ENCODE measurements at regions not wholly inside any gene's neighbourhood (a gene's known extent, or its start where the extent isn't known, plus 50 kb on each side); places are given as distances from the start of the nearest gene placed in this dataset.

DNA sequence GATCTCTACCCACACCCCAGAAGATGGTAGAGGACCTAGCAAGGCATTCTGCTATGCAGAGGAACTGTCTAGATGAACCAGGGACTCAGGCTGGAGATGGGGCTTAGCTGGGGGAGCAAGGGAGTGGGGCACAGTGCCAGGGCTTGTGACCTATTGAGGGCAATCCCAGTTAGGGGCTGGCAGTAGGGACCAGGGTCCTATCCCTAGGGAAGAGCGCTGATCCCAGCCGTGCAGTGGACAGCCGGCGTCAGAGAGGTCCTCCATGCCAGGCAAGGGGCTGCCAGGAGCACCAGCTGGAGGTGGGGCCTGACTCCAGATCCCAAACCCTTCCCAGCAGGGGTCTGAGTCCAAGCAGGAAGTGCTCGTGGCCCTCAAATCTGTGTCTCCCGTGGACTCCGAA lies 52.7 kb upstream of the NEURL1B start:
- H3K4me1 ChIP-seq, result no peaks in the 10 kb centered on the region
- TF ChIP-seq, protein P1, sequence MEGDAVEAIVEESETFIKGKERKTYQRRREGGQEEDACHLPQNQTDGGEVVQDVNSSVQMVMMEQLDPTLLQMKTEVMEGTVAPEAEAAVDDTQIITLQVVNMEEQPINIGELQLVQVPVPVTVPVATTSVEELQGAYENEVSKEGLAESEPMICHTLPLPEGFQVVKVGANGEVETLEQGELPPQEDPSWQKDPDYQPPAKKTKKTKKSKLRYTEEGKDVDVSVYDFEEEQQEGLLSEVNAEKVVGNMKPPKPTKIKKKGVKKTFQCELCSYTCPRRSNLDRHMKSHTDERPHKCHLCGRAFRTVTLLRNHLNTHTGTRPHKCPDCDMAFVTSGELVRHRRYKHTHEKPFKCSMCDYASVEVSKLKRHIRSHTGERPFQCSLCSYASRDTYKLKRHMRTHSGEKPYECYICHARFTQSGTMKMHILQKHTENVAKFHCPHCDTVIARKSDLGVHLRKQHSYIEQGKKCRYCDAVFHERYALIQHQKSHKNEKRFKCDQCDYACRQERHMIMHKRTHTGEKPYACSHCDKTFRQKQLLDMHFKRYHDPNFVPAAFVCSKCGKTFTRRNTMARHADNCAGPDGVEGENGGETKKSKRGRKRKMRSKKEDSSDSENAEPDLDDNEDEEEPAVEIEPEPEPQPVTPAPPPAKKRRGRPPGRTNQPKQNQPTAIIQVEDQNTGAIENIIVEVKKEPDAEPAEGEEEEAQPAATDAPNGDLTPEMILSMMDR (IDR thresholded peaks at IDR 0.05), result no peak
- no peak overlapping the region for H3K27ac ChIP-seq
- H3K27me3 ChIP-seq, result no peaks in the 10 kb centered on the region
- H3K4me3 ChIP-seq, result no peak overlapping the region
- H3K9me3 ChIP-seq, result no peaks in the 10 kb centered on the region
- intact Hi-C loops (cut with DNase I; ENCODE audit: low total_unique reads), result no loop called here
- no peak for DNase-seq
- no peaks in the 10 kb centered on the region for H3K36me3 ChIP-seq

DNA sequence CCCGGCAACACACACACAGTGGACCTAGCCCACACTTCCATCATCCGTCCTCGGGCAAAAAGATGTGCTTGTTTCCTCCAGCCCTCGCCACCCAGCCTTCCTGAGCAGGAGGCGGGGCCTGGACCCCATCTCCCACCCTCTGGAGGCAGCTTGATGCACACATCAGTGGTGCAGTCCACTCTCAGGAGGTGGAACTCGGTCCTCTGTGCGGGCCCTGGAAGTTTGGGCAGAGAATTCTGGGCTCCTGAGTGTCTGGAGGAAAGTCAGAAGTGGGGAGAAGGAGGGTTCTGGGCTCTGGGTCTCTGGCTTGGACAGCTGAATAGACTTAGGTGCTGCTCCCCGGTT lies 54.0 kb upstream of the NEURL1B start:
- Histone ChIP-seq H3K27ac (no peak overlapping the region), H3K9me3 (no peaks in the 10 kb centered on the region), H3K36me3 (no peaks in the 10 kb centered on the region), H3K27me3 (no peaks in the 10 kb centered on the region), H3K4me3 (no peak overlapping the region), H3K4me1 (no peaks in the 10 kb centered on the region)
- TF ChIP-seq, protein P1 (IDR thresholded peaks at IDR 0.05), result no peak
- intact Hi-C loops (cut with DNase I; ENCODE audit: low total_unique reads), result no loop called here
- DNase-seq, result no peak

DNA sequence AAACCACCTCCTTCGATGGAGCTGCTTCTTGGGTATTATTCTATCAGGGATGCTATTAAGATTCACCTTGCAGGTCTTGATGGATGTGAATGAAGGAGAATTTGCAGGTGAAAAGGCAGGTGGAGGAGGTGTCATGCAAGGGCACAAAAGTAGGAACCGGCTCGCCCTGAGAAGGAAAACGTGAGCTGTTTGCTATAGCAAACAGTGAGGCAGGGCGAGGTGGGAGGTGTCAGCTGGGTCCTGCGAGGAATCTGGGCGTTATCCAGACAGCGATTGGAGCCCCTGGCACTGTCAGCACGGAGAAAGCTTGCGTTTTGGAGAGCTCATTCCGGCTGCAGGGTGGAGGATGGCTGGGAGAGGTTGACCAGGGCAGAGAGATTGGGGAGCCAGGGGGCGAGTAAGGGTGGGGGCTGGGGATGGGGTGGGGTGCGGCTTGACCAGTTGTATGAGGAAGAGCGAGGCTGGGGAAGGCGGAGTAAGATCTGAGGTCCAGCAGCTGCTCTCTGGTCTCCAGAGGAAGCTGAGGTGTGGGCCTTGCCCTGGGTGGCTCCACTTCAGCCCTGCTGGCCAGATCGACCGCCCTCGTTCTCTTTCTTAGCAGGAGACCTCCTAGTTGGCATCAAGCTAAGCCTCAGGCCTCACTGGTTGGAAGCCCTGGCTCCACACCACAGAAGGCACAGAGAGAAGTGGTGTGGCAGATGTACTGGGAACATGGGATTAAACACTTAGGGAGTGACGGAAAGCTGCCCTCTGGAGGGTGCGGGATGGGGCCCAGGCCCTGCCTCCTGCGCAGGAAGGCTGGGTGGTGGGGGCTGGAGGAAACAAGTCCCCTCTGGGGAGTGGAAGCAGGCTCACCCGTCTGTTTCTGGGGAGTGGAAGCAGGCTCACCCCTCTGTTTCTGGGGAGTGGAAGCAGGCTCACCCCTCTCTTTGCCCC lies 54.7 kb upstream of the NEURL1B start:
- H3K9me3 ChIP-seq, result no peaks in the 10 kb centered on the region
- H3K27me3 ChIP-seq, result no peaks in the 10 kb centered on the region
- intact Hi-C loops (cut with DNase I; ENCODE audit: low total_unique reads), result no loop called here
- DNase-seq, result no peak
- TF ChIP-seq, protein P1 (IDR thresholded peaks at IDR 0.05), result no peak
- no peak overlapping the region for H3K27ac ChIP-seq
- no peaks in the 10 kb centered on the region for H3K36me3 ChIP-seq
- no peak overlapping the region for H3K4me3 ChIP-seq
- H3K4me1 ChIP-seq, result no peaks in the 10 kb centered on the region

DNA sequence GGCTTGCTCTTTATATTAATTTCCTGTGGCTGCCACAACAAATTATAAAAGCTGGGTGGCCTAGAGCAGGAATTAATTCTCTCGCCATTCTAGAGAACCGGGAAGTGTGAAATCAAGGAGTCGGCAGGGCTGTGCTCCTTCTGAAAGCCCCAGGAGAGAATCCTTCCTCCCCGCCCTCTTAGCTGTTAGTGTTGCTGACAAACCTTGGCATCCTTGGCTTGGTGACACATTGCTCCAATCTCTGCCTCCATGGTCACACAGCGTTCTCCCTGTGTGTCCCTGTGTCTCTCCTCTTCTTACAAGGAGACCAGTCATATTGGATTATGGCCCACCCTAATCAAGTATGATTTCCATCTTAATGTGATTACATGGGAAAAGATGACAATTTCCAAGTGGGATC lies 55.9 kb upstream of the NEURL1B start:
- H3K4me3 ChIP-seq, result no peak overlapping the region
- H3K36me3 ChIP-seq, result no peaks in the 10 kb centered on the region
- H3K27me3 ChIP-seq, result no peaks in the 10 kb centered on the region
- H3K9me3 ChIP-seq, result no peaks in the 10 kb centered on the region
- no peak for DNase-seq
- H3K4me1 ChIP-seq, result no peaks in the 10 kb centered on the region
- intact Hi-C loops (cut with DNase I; ENCODE audit: low total_unique reads), result no loop called here
- H3K27ac ChIP-seq, result no peak overlapping the region
- TF ChIP-seq, protein P1 (IDR thresholded peaks at IDR 0.05), result no peak

DNA sequence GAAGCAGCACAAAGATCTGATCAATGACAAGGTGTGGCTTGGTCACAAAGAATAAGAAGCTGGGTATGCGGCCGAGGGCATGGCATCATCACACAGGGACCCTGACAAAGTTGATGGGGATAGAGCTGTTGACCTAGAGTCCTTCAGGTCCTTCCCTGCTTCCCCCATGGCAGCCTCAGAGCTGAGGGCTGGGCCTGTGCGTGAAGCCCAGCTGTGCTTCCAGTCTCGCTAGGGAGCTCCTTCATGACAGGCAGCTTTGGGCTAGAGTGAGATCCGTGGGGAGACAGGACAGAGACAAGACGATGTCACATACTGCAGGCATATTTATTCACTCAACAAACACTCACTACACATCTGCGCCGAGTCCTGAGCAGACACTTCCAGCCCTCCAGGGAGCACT lies 56.4 kb upstream of the NEURL1B start:
- intact Hi-C loops (cut with DNase I; ENCODE audit: low total_unique reads), result no loop called here
- DNase-seq, result no peak
- Histone ChIP-seq H3K27ac (no peak overlapping the region), H3K4me3 (no peak overlapping the region), H3K27me3 (no peaks in the 10 kb centered on the region), H3K9me3 (no peaks in the 10 kb centered on the region), H3K36me3 (no peaks in the 10 kb centered on the region), H3K4me1 (no peaks in the 10 kb centered on the region)
- TF ChIP-seq, protein P1 (IDR thresholded peaks at IDR 0.05), result no peak
